ENCODE measurements at regions not wholly inside any gene's neighbourhood (a gene's known extent, or its start where the extent isn't known, plus 50 kb on each side); places are given as distances from the start of the nearest gene placed in this dataset.

- no peak for TF ChIP-seq CTCF (IDR thresholded peaks at IDR 0.05)
- TF ChIP-seq POLR2AphosphoS5 (IDR thresholded peaks at IDR 0.05; ENCODE audit: insufficient read depth in 1 of 2, low read depth in 1 of 2) = no peak
- TF ChIP-seq POLR2A (IDR thresholded peaks at IDR 0.05) = no peak
Observed at GRCh38 chr5:89830691-89831090, 578.9 kb downstream of the CETN3 start.
